Activated CD4-positive, alpha-beta T cell treated with anti-CD3 and anti-CD28 coated beads, Interleukin-2, amount 10 ng/mL, durations not matched to agents 24 days and 14 days (primary cell): ENCODE measurements at regions not wholly inside any gene's neighbourhood (a gene's known extent, or its start where the extent isn't known, plus 50 kb on each side); places are given as distances from the start of the nearest gene placed in this dataset.

Experiments used
- DNase-seq: peaks from one replicate; pipeline ENCODE4 v3.0.0; 2022
- H3K27ac Mint-ChIP-seq: one replicate; pipeline ENCODE4 v1.8.0; 2022; ENCODE audit warnings: mild to moderate bottlenecking, mixed read lengths
- H3K27me3 Mint-ChIP-seq: one replicate; pipeline ENCODE4 v1.8.0; 2022; ENCODE audit warnings: mixed read lengths
- H3K36me3 Mint-ChIP-seq: one replicate; pipeline ENCODE4 v1.8.0; 2022; ENCODE audit warnings: low read depth, mild to moderate bottlenecking, mixed read lengths
- H3K4me1 Mint-ChIP-seq: one replicate; pipeline ENCODE4 v1.8.0; 2021; ENCODE audit warnings: mixed read lengths
- H3K4me3 Mint-ChIP-seq: one replicate; pipeline ENCODE4 v1.8.0; 2022; ENCODE audit warnings: mild to moderate bottlenecking, moderate library complexity, mixed read lengths
- H3K9me3 Mint-ChIP-seq: one replicate; pipeline ENCODE4 v1.8.0; 2021; ENCODE audit warnings: mixed read lengths
- intact Hi-C: fragments of 100-400 bp; cut with micrococcal nuclease; formaldehyde crosslinking; loops from one replicate; pipeline ENCODE4 v1.15.1; 2023

DNA sequence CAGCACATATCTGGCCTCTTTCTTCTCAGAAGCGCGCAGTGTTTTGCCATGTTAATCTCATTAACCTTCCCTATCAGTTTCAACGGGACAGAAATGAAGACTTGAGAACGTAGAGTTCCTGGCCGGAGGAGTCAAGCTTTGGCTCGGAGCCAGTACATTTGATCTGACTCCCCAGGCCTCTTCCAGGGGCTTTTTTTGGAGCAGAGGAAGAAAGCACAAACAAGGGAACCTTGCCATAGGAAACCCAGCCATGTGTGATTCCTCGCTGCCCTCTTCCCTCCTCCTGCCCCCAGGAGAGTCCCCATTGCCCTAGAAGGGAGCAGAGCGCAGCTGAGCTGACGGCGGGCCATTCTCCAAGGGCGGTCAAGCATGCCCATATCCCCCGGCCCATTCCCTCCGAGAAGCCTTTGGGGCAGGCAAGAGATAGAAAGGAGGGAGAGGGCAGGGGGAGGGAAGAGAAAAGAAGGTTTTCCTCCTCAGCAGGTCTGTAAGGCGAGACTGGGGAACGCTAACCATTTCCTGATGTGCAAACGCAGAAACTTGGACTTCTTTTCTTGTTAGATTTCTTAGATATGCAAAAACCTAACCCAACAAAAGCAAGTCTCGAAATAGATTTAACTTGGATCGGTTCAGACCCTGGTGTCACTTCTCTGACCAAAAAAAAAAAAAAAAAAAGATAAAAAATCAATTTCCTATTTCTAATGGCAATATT lies 63.7 kb upstream of the POU3F3 start:
- H3K27ac Mint-ChIP-seq = no peak overlapping the region
- no peaks in the 10 kb centered on the region for H3K4me1 Mint-ChIP-seq
- intact Hi-C loops = no loop called here
- H3K36me3 Mint-ChIP-seq = no peaks in the 10 kb centered on the region
- H3K4me3 Mint-ChIP-seq = no peak overlapping the region
- no peaks in the 10 kb centered on the region for H3K9me3 Mint-ChIP-seq
- H3K27me3 Mint-ChIP-seq = no peaks in the 10 kb centered on the region
- no peak for DNase-seq

- H3K27ac Mint-ChIP-seq = no peak overlapping the region
- H3K36me3 Mint-ChIP-seq = no peaks in the 10 kb centered on the region
- no peaks in the 10 kb centered on the region for H3K9me3 Mint-ChIP-seq
- DNase-seq = no peak
- intact Hi-C loops = no loop called here
- no peaks in the 10 kb centered on the region for H3K4me1 Mint-ChIP-seq
- no peaks in the 10 kb centered on the region for H3K27me3 Mint-ChIP-seq
- H3K4me3 Mint-ChIP-seq = no peak overlapping the region
These were observed 62.9 kb upstream of the POU3F3 start for GRCh38 chr2:104790901-104791495.

DNA sequence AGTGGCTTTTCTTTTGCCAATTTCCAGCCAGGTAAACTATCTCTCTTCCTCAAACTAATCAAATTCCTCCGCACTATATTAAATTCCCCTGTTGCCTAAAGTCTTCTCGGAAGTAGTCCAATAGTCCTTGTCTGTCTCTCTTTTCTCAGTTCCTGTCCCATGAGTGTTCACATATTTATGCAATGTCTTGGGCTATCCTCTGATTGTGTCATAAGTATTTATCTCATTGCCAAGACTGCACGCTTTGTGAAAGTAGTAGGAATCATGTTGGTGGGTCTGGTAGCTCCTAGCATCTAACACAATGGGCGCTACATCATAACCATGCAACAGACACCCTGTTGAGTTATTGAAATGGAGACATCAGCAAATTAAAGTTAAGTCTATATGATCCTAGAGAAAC lies 59.9 kb upstream of the POU3F3 start:
- intact Hi-C loops = no loop called here
- H3K27ac Mint-ChIP-seq = no peak overlapping the region
- no peaks in the 10 kb centered on the region for H3K36me3 Mint-ChIP-seq
- no peak overlapping the region for H3K4me3 Mint-ChIP-seq
- no peaks in the 10 kb centered on the region for H3K9me3 Mint-ChIP-seq
- H3K4me1 Mint-ChIP-seq = no peaks in the 10 kb centered on the region
- no peak for DNase-seq
- no peaks in the 10 kb centered on the region for H3K27me3 Mint-ChIP-seq

- H3K27ac Mint-ChIP-seq = no peak overlapping the region
- intact Hi-C loops = no loop called here
- H3K4me3 Mint-ChIP-seq = no peak overlapping the region
- no peaks in the 10 kb centered on the region for H3K36me3 Mint-ChIP-seq
- H3K9me3 Mint-ChIP-seq = no peaks in the 10 kb centered on the region
- no peaks in the 10 kb centered on the region for H3K4me1 Mint-ChIP-seq
- no peak for DNase-seq
- no peaks in the 10 kb centered on the region for H3K27me3 Mint-ChIP-seq
These were observed 59.5 kb upstream of the POU3F3 start for GRCh38 chr2:104794441-104794840.
